Sigmoid colon (tissue), 4 donors: ENCODE measurements at regions not wholly inside any gene's neighbourhood (a gene's known extent, or its start where the extent isn't known, plus 50 kb on each side); places are given as distances from the start of the nearest gene placed in this dataset.

Experiments
- CTCF ChIP-seq, 4 experiments: fragments of 450-650 bp in 3 of 4; fragments of 200-600 bp in 1 of 4; IDR thresholded peaks; one replicate each; pipeline ENCODE4 v1.5.1; 2016 to 2019; ENCODE audit warnings: antibody characterized with exemption in 4 of 4, mild to moderate bottlenecking in 3 of 4, moderate library complexity in 2 of 4
- POLR2A ChIP-seq, 2 donors: fragments of 450-650 bp; IDR thresholded peaks; one replicate each; pipeline ENCODE4 v1.6.1; 2016; ENCODE audit warnings: antibody characterized with exemption in 2 of 2, mild to moderate bottlenecking in 2 of 2, moderate library complexity in 2 of 2
- POLR2AphosphoS5 ChIP-seq, 4 donors: sonication (generic); formaldehyde crosslinking; IDR thresholded peaks; one replicate each; pipeline ENCODE4 v1.6.1; 2017; ENCODE audit warnings: antibody characterized with exemption in 4 of 4

GRCh38 chr14:28630100-28630499 is 136.5 kb upstream of the FOXG1 start:
- TF ChIP-seq CTCF (IDR thresholded peaks at IDR 0.05) (no peak), POLR2A (IDR thresholded peaks at IDR 0.05) (no peak), POLR2AphosphoS5 (IDR thresholded peaks at IDR 0.05) (no peak)
